CD4-positive, alpha-beta T cell treated with Interleukin-10 for 1 hour (primary cell): ENCODE measurements at regions not wholly inside any gene's neighbourhood (a gene's known extent, or its start where the extent isn't known, plus 50 kb on each side); places are given as distances from the start of the nearest gene placed in this dataset.

Experiments used
- DNase-seq: peaks from one replicate; pipeline ENCODE4 v3.0.0-alpha.2; 2020

DNA sequence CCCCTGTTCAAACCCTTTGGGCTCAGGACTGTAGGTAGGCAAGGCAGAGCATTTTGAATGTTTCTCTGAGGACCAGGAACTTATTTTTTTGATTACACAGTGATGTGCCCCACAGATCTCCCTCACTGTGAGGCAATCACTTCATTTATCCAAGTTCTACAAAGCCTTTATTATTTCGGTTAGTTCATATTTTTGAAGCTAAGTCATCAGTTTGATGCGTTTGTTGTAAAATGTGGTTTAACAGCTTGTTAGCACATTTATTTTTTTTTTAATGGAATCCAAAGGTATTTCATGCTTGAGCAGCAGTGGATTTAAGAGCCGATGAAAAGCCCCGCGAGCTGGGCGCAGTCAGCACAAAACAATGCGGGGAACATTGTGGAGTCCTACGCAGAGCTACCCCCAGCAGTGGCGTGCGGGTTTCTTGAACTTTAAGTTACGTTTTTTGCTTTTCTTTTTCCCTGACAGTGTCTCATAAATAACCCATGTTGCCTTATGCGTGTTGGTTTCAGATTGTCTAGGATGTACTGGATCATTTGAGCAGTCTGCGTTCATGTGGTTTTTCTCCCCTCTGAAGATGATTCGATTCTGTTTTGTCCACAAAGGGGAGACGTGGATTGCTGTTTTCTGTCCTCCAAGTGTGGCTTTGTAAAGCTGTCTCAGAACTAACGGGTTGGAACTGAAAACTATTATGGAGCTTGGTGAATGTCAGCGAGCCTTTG lies 233.6 kb upstream of the BMP2 start:
- DNase-seq = no peak

DNA sequence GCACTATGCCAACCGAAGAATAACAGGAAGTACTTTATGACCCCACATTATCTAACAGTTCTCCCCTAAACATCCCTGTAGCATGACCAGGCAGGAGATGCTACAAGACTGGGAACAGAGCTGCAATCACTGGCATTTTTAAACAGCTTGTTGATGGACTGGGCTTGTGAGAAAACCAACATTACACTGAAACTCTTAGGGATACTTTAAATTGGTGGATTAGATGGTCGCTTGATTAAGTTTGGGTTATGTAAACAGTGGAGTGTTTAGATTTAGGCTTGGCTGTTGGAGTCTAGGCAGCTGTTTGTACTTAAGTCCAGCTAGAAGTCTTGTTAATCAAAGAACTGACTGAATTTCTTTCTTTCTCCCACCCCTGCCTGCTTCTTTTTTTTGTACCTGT lies 234.1 kb upstream of the BMP2 start:
- no peak for DNase-seq

DNA sequence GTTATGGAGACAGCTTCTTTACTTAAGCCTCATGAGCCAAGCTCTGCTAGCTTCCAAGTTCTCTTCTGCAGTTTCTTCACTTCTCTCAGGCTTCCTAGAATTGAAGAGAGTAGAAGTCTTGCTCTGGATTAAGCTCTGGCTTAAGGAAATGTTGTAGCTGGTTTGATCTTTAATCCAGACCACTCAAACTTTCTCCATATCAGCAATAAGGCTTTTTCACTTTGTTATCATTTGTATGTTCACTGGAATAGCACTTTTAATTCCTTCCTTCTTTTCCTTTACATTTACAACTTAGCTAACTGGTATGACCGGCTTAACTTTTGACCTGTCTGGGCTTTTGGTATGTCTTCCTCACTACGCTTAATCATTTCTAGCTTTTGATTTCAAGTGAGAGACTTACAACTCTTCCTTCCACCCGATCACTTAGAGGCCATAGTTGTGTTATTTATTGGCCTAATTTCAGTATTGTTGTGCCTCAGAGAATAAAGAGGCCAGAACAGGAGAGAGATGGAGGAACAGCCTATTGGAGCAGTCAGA lies 236.6 kb upstream of the BMP2 start:
- no peak for DNase-seq

DNA sequence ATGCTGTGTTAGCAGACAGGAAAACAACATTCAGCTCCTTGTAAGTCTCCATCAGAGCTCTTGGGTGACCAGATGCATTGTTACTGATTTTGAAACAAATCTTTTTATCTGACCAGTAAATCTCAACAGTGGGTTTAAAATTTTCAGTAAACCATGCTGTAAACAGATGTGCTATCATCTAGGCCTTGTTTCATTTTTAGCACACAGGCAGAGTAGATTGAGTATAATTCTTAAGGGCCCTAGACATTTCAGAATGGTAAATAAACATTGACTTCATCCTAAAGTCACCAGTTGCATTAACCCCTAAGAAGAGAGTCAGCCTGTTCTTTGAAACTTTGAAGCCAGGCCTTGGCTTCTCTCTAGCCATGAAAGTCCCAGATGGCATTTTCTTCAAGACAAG lies 237.2 kb upstream of the BMP2 start:
- DNase-seq = no peak

DNA sequence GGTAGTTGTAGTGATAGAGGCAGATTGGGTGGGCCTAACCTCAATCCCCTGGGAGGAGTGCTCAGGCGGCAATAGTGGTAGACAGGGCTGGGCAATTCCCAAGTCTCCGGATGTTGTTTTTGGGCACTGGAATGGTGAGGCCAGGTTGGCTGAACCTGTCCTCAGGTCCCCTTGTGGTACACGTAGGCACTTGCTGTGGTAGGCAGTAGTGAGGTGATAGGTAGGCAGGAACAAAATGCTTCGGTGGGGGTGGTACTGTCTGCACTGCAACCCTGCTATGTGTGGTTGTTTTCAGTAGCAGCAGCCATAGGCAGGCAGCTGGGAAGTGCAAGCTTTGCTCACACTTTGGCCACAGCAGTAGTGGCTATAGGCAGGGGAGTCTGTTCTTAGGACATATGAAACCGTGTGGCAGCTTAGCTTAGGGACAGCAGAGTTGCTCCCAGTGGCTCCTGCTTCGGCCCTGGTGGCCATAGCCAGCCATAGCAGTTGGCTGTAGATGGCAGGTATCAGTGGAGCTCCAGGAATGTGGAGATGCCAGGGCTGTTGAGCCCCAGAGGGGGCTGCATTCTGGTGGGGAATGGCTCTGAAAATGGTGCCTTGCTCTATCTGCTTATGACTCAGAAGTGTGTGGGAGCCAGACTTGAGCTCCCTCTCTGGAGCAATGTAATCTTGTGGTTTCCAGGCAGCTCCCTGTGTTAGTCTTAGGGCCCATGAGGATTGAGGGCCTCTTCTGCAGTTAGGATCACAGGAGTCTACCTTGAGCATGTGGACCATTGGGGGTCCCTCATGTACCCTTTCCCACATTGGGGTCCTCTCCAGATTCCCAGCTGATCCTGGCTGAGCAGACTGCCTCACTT lies 241.8 kb upstream of the BMP2 start:
- no peak for DNase-seq

DNA sequence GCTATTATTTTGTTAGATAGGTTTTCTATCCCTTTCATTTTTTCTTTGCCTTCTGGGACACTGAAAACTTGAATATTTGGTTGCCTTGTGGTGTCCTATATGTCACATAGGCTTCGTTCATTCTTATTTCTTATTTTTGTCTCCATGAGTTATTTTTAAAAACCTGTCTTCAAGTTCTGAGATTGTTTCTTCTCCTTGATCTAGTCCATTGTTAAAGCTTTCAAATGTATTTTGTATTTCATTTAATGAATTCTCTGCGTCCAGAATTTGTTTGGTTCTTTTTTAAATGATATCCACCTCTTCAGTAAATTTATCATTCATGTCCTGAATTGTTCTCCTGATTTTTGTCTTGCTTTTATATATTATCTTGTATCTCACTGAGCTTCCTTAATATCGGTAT lies 243.2 kb upstream of the BMP2 start:
- DNase-seq = no peak

DNA sequence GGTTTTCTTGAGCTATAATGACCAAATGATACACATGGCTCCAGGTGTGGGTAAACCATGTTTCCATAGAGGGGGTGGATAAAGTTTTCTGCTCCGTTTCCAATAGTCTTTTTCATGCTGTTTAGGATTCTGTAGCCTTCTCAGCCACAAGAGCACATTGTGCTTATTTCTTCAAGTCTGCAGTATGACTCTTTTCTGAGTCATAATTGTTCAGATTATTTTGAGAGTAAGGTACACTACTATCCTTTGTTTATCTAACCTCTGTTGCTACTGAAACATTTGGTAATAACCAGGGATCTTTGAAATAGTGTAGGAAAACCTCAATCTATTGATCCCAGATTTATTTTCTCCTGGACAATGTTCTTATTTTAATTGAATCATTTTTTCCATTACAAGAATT lies 247.9 kb upstream of the BMP2 start:
- DNase-seq = no peak

DNA sequence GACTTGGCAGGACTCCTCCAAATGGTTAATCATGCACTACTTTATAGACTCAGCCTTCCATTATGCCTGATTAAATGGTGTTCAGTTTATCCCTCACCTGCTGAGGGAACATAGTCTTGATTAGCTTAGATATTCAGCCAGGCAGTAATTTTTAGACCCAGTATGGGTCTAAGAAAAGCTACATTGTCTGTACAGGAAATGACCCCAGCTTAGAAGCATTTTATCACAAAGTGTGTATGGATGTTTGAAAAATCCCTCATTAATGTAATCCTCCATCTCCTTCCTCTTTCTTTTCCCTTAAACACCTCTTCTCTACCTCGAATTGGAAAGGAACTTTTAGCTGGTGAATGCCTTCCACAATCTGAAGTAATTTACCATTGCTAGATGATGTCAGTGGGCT lies 252.2 kb upstream of the BMP2 start:
- DNase-seq = no peak

DNA sequence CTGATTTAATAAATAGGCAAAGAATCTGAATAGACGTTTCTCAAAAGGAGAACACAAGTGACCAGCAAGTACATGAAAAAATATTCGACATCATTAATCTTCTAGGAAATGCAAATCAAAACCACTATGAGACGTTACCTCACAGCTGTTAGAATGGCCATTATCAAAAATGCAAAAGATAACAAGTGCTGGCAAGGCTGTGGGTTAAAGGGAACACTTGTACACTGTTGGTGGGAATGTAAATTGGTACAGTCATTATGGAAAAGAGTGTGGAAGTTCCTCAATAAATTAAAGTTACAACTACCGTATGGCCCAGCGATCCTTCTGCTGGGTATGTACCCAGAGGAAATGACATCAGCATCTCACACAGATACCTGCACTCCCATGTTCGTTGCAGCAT lies 253.9 kb upstream of the BMP2 start:
- no peak for DNase-seq

DNA sequence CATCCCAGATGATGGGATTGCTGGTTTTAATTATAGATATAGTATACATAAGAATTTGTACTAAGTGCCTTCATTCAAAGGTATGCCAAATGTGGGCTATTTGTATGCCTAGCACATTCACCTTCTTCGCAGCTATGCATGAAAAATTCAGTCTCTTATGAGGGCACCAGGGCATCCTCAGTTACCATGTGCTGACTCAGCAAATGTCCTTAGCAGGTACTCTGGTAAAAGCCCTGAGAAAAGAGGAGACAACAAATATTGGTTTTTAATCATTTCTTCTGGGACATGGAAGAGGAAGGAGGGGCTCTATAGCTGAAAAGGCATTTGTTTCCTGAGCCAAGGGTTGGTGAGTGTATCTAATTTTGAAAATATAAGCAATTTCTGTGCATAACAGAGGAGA lies 258.1 kb upstream of the BMP2 start:
- DNase-seq = no peak

DNA sequence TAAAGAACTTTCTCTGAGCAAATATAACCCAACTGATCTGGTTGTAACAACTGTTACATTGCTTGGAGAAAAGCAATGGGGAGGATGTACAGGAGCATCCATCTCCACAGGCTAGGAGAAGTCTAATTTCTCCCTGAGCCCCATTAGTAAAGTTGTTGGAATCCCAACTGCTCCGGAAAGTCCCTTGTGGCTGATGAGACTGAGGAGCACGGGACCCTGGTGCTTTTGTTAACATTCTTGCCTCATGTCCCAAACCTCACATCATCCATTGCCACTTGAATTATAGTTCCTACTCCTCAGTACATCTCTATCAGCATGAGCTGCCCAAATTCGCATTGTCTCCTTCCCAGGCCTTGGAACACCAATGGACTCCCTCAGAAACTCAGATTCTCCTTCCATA lies 260.6 kb upstream of the BMP2 start:
- no peak for DNase-seq

DNA sequence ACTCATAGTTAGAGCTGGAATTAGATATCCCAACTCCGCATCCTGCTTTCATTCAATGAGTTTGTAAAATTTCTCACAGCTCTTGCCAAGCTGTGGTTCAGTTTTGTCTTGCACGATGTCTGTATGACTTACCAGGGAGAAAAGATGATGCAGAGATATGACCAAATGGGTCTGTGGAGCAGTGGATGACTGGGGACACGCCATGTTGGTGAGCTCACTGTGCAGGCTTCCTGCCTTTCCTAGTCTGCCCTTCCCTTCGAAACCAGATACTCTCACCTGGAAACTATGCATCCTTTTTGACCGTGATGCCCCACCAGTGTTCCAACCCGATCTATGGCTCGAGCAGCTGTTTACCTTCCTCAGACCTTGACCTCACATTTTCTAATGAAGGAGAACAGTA lies 262.7 kb upstream of the BMP2 start:
- no peak for DNase-seq

DNA sequence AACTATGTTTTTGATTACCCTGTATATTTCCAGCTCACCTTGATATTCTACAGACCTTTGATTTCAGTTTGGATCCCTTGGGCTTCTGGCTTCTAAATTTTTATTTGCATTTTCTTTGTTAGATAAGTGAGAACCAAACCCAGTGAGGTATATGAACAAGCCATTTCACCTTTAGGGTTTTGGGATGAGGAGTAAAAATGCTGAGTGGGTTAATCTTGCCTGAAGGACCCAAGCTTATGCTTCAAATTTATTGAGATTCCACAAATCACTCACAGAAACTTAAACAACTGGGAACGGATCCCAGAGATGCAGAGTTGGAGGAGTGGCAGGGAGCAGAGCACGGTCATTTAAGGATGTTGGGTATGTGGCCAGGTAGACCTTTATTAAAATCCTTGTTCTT lies 263.3 kb upstream of the BMP2 start:
- DNase-seq = no peak

DNA sequence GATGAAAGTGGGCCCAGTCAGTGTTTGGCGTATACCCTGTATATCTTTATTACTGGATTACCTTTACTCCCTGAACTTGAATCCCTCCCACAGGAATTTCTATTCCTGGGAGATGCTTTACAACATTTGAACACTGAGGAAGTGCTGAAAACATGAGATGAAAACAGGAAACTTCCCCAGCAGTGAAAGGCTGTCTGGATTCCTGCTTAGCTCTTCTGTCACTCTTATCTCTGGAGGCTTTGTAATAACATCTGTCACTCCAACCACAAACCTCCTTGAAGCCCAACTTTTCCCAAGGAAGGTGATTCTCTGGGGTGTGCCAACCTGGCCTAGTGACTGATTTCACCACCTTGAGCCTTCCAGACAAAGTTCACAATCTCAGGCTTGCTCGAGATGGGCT lies 264.5 kb upstream of the BMP2 start:
- DNase-seq = no peak

DNA sequence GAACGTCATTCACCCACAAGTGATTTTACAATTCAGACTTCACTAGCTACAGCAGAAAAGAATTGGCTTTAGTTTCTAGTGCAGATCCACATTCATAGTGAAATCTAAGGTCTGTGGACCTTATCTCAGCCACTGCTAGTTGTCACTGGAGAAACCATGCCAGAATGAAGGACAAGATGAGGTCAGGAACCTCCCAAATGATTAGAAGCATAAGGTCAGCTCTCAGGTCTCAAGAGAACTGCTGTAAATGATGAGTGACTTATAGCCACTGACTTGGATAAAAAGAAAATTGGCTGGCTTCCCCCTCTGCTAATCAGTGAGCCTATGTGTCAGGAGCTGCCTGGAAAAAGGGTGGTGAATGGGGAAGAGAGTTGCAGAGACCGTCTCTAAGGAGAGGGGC lies 265.3 kb upstream of the BMP2 start:
- no peak for DNase-seq

DNA sequence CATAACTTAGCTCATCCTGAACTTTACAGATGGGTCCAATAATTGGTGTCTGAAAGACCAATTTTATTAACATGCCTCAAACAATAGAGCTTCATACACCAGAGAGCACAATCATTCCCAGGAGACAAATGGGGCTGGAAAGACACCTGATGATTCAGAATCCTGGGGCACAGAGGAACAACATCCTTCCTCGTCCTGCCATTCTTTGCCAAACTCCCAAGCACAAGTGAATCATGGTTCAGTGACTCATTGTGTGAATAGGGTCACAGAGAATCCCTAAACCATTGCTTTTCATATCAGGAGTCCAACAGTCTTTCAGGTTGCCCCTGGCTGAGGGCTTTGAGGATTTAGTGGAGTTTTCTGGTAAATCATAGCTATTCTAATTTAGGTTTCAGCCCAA lies 266.4 kb upstream of the BMP2 start:
- DNase-seq = no peak

DNA sequence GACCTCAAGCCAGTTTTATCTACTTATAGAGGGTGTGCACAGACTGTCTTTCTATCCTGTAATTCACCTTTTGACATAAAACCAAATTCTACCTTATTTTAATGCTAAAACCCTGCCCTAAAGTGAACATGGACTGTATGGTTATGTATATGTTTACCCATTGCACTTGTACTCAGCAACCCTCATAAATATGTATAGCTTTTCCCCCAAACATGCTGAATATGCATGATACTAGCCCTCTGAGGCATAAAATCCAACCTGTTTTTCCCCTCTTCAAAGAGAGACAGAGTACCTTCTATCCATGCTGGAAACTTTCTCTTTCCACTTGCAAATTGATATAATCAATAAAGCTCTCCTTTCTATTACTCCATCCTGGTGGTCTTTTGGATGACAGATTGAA lies 267.9 kb upstream of the BMP2 start:
- DNase-seq = no peak

DNA sequence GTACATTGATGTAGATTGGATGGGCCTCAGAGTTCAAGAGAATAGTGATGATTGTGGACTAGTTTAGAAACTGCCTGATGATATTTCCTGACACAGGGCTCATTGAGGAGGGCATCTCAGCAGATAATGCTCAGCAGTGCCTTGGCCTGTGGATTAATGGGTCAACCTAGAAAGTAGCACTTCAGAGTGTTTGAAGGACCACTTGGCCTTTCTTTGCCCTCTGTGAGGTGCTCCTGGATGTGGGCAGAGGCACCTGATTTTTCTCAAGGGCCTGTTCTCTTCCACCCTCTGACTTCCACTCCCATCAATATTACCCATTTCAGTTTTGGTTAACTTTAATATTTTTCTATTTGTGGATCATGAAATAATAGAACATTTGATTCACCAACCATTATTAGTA lies 270.6 kb upstream of the BMP2 start:
- no peak for DNase-seq

DNA sequence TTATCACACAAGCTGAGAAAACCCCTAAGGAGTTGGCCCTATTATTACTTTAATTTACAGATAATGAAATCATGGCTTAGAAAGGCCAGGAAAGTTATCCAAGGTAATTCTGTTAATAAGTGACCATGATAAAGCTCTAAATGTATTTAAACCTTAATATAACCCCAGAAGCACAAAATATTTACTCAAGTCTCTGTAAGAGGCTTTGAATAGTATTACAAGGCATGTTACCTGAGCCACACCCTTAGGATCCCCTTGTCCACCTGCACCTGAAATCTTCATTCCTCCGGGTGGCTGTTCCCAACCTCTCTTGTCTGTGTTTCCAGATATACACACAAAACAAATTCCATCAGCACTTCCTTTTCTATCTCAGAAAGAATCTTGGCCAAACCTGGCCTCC lies 271.6 kb upstream of the BMP2 start:
- no peak for DNase-seq

DNA sequence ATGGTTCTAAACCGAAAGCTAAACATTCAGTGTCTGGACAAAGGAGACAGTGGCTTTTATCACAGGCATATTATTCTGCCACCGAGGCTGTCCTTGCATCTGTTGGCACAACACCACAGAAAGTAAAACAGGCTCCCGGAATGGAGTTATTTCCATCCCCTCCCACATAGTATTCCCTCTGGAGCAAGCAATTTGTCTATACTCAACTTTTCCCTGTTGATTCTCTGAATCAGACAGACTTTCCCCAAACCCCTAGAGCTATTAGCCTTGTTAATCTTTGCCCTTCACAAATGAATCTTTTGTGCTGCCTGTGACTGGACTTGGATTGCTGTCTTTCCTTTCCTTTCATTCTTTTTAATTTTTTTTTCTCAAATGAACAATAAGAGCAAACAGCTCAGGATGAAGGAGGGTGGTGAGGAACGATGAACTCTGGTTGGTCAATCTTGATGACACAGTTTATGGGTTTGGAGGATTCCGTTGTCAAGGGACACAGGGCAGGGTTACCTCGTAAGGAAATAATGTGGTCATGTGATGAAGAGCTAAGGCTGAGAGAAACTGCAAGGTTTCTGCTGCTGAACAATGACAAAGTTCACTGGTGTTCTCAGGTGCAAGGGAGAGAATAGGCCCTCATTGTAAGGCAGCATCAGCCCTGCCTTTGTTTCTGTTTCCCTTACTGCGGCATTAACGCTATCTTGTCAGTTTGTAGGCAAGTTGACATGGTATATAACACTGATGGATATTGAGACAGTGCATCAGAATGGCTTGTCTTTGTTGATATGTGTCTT lies 275.0 kb upstream of the BMP2 start:
- no peak for DNase-seq

DNA sequence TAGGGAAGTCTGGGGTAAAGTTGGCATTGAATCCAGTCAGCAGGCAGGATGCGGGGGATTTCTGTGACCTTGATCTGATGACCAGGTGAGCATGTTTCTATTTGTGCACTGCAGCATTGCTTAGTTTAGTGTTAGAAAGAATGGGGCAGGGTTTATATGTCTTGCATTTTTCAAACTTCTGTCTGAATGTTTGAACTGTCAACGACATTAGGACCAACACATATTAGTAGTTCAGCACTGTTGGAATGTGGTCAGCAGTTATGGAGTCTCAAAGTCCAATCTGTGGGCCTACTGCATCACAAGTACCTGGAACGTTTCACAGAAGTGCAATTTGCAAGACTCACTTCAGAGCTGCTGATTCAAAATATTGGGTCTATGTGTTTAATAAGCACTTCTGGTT lies 276.6 kb upstream of the BMP2 start:
- DNase-seq = no peak

DNA sequence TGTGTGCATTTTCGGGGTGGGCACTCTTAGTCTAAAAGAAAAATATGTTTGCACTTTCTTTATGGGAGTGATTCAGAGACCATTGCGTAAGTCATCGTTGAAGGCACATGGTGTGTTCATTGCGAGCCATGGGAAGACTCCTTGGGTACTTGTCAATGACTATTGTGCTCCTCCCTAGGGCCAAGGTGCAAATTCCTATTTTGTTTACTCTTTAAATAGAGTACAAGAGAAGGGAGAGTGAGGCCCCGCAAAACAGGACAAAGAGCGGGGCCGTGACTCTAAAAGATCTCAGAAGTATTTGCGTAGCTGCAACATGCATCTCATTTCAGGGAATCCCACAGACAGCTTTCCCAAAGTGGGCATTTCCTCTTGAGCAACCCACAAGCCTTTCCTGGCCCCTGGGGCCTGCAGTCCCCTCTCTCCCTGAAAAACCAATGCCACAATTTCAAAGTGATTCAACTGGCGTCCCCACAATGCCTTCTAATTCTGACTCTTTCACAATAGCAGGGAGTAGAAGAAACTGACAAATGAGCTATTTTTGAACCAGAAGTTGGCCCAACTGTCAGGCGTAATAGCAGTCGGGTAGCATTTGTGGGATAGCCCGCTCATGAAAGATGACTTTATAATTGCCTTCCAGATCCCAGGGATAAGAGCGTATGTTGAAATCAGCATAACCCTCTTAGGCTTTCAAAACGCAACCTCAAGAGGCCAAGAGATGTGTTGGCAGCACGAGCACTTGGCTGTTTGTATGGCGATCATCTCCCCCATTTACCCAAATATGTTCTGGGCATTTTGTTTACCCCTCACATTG lies 277.9 kb upstream of the BMP2 start:
- no peak for DNase-seq

DNA sequence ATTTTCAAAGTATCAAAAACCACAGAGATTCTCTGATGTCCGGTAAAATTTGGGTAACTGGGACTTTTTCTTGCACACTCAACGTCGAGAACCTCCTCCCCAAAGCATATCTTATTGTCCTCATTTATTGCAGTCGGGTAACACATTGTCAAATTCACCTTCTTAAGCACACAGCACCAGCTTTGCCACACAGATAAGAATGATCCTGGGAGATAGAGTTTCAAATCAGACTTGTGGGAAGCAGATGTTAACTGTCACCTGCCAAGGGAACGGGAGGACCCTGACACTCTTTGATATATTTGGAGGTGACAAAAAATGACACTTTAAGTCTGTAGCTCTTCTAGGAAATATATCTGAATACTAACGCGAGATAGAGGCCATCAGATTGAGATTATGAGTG lies 282.1 kb upstream of the BMP2 start:
- no peak for DNase-seq
